ENCODE measurements at regions not wholly inside any gene's neighbourhood (a gene's known extent, or its start where the extent isn't known, plus 50 kb on each side); places are given as distances from the start of the nearest gene placed in this dataset.

DNA sequence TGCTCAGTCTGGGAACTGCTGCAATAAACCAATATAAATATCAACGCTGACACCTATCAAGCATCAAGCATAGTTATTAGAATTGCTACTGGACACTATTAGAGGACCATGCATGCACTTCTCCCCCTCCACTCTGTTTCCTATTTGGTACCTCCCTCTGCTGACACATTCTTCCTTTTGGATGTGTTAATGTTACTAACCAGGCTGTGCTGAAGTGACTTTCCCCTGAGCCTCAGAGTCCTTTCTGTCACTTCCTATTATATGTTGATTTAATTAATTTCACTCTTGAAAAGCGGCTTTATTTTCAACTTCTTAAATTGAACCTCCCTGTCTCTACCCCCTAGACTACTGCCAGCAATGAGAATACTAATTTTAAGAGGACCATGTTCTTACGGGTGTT lies 379.1 kb downstream of the MCTP2 start:
- TF ChIP-seq, protein P1, sequence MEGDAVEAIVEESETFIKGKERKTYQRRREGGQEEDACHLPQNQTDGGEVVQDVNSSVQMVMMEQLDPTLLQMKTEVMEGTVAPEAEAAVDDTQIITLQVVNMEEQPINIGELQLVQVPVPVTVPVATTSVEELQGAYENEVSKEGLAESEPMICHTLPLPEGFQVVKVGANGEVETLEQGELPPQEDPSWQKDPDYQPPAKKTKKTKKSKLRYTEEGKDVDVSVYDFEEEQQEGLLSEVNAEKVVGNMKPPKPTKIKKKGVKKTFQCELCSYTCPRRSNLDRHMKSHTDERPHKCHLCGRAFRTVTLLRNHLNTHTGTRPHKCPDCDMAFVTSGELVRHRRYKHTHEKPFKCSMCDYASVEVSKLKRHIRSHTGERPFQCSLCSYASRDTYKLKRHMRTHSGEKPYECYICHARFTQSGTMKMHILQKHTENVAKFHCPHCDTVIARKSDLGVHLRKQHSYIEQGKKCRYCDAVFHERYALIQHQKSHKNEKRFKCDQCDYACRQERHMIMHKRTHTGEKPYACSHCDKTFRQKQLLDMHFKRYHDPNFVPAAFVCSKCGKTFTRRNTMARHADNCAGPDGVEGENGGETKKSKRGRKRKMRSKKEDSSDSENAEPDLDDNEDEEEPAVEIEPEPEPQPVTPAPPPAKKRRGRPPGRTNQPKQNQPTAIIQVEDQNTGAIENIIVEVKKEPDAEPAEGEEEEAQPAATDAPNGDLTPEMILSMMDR (IDR thresholded peaks at IDR 0.05; ENCODE audit: low read length): no peak
- no peak for TF ChIP-seq EZH2phosphoT487 (IDR thresholded peaks at IDR 0.05; ENCODE audit: low read length)

Measured in MM.1S (cell line).